Tibial nerve (tissue), 4 donors: ENCODE measurements at regions not wholly inside any gene's neighbourhood (a gene's known extent, or its start where the extent isn't known, plus 50 kb on each side); places are given as distances from the start of the nearest gene placed in this dataset.

Source experiments
- DNase-seq, 2 donors: peaks; one replicate each; pipeline ENCODE4 v3.0.0-alpha.2; 2019; ENCODE audit warnings: low spot score in 2 of 2
- H3K27ac ChIP-seq, 4 donors: fragments of 200-600 bp; sonication (generic) in 3 of 4; one replicate each; pipeline ENCODE4 v1.5.1; 2017 to 2019; ENCODE audit warnings: mild to moderate bottlenecking in 1 of 4
- H3K27me3 ChIP-seq, 2 donors: fragments of 200-600 bp; sonication (generic) in 1 of 2; one replicate each; pipeline versions ENCODE4 v1.5.1 to v1.6.0; 2017 to 2019
- H3K36me3 ChIP-seq, 3 donors: fragments of 200-600 bp; sonication (generic); one replicate each; pipeline ENCODE4 v1.5.1; 2018 to 2019
- H3K4me1 ChIP-seq, 4 donors: fragments of 200-600 bp; sonication (generic) in 3 of 4; one replicate each; pipeline ENCODE4 v1.5.1; 2017 to 2019
- H3K4me3 ChIP-seq, 4 donors: fragments of 200-600 bp; sonication (generic) in 3 of 4; one replicate each; pipeline ENCODE4 v1.5.1; 2017 to 2019; ENCODE audit warnings: mild to moderate bottlenecking in 1 of 4, moderate library complexity in 1 of 4
- H3K9me3 ChIP-seq, 4 donors: fragments of 200-600 bp; sonication (generic) in 3 of 4; one replicate each; pipeline ENCODE4 v1.5.1; 2017 to 2019
- EP300 ChIP-seq, 2 donors: sonication (generic); formaldehyde crosslinking; IDR thresholded peaks; one replicate each; pipeline ENCODE4 v1.6.1; 2017; ENCODE audit warnings: antibody characterized with exemption in 2 of 2, mild to moderate bottlenecking in 1 of 2
- POLR2A ChIP-seq, 2 donors: fragments of 450-650 bp; IDR thresholded peaks; one replicate each; pipeline ENCODE4 v1.6.1; 2017; ENCODE audit warnings: antibody characterized with exemption in 2 of 2, mild to moderate bottlenecking in 2 of 2, moderate library complexity in 2 of 2
- WGBS, 2 donors: methylation state at CpG; one replicate each; pipeline ENCODE4 v1.1.5; 2018; 5-methylcytosine and 5-hydroxymethylcytosine counted together
- TF ChIP-seq, protein P1 (sequence below), 5 experiments: fragments of 200-600 bp in 3 of 5; fragments of 450-650 bp in 2 of 5; sonication (generic) in 3 of 5; IDR thresholded peaks; one replicate each; pipeline ENCODE4 v1.5.1; 2016 to 2019; ENCODE audit warnings: antibody characterized with exemption in 5 of 5, mild to moderate bottlenecking in 3 of 5, moderate library complexity in 2 of 5

DNA sequence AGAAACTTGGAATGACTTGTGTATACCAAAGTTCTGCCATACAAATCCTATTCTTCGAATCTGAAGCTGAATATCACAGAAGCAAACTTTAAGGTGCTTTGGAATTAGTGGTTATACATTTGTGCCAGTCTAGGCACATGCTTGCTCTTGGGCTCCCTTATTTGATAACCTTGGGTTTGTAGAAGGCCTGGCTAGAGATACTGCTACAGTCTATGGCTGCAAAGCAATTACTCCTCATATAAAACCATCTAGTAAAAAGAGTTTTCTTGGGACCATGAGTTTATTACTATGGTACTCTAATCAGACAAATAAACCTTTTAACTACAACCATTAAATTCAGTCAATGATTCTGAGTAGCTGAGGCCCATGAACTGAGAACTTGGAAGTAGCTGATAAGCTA is 92.5 kb upstream of the SLC13A1 start:
- 73 to 93% methylated on average over 1 of the region's 1 CpG for WGBS, 2 donors

DNA sequence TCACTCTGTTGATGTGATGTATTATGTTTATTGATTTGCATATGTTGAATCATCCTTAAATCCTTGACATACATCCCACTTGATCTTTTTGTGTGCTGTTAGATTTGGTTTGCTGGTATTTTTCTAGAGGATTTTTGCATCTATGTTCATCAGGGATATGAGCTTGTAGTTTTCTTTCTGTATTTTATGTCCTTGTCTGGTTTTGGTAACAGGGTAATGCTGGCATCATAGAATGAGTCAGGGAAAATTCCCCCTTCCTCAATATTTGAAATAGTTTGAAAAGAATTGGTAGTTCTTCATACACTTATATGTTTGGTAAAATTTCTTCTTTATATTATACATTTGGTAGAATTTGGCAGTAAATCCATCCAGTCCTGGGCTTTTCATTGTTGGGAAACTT is 89.4 kb upstream of the SLC13A1 start:
- DNase-seq: no peak

More for the DNA sequence above, 92.5 kb upstream of the SLC13A1 start:
- no peak overlapping the region for H3K27ac ChIP-seq
- H3K4me1 ChIP-seq: no peaks in the 10 kb centered on the region
- DNase-seq: no peak
- TF ChIP-seq, protein P1, sequence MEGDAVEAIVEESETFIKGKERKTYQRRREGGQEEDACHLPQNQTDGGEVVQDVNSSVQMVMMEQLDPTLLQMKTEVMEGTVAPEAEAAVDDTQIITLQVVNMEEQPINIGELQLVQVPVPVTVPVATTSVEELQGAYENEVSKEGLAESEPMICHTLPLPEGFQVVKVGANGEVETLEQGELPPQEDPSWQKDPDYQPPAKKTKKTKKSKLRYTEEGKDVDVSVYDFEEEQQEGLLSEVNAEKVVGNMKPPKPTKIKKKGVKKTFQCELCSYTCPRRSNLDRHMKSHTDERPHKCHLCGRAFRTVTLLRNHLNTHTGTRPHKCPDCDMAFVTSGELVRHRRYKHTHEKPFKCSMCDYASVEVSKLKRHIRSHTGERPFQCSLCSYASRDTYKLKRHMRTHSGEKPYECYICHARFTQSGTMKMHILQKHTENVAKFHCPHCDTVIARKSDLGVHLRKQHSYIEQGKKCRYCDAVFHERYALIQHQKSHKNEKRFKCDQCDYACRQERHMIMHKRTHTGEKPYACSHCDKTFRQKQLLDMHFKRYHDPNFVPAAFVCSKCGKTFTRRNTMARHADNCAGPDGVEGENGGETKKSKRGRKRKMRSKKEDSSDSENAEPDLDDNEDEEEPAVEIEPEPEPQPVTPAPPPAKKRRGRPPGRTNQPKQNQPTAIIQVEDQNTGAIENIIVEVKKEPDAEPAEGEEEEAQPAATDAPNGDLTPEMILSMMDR (IDR thresholded peaks at IDR 0.05): no peak
- TF ChIP-seq EP300 (IDR thresholded peaks at IDR 0.05): no peak
- no peak for TF ChIP-seq POLR2A (IDR thresholded peaks at IDR 0.05)
- H3K27me3 ChIP-seq: no peaks in the 10 kb centered on the region
- H3K9me3 ChIP-seq: peaks cover 0 to 7% (median 0%) of the 10 kb centered on the region in 4 donors
- no peaks in the 10 kb centered on the region for H3K36me3 ChIP-seq
- H3K4me3 ChIP-seq: no peak overlapping the region

DNA sequence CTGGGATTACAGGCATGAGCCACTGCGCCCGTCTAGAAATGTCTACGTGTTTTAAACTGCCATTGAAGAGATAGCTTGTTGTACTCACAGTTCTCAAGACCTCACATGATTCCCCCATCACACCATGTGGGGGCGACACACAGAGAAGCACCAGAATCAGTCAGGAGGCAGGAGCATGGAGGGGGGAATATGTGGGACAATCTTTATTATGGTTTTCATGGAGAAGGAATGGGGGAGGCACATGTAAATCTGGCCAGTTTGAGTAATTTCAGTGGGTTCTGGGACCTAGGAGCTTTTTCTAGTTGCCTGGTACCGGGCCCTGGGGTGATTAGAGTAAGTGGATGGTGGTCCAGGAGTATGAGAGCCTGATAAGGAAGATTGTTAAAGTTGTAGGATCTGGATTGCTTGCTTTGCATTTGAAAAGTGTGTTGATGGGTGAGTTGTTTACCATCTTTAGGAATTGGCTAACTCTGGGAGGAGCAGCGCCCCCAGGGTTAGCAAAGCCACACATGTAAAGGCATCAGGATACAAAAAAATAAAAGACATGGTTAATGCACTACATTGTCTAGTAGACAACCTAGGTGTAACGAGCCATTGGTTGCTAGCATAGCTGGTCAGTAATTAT is 85.4 kb upstream of the SLC13A1 start:
- Histone ChIP-seq H3K36me3 (no peaks in the 10 kb centered on the region), H3K27me3 (no peaks in the 10 kb centered on the region), H3K9me3 (peaks cover 0 to 7% (median 0%) of the 10 kb centered on the region in 4 donors), H3K4me3 (no peak overlapping the region), H3K27ac (no peak overlapping the region), H3K4me1 (no peaks in the 10 kb centered on the region)
- no peak for DNase-seq
- 58 to 61% methylated on average over 7 of the region's 7 CpGs for WGBS, 2 donors
- TF ChIP-seq POLR2A (IDR thresholded peaks at IDR 0.05) (no peak), EP300 (IDR thresholded peaks at IDR 0.05) (no peak)
- TF ChIP-seq, protein P1 (IDR thresholded peaks at IDR 0.05): no peak

More for the DNA sequence above, 89.4 kb upstream of the SLC13A1 start:
- H3K4me1 ChIP-seq: no peaks in the 10 kb centered on the region
- H3K27me3 ChIP-seq: no peaks in the 10 kb centered on the region
- TF ChIP-seq, protein P1 (IDR thresholded peaks at IDR 0.05): no peak
- TF ChIP-seq POLR2A (IDR thresholded peaks at IDR 0.05) (no peak), EP300 (IDR thresholded peaks at IDR 0.05) (no peak)
- H3K36me3 ChIP-seq: no peaks in the 10 kb centered on the region
- no peak overlapping the region for H3K4me3 ChIP-seq
- H3K9me3 ChIP-seq: peaks cover 0 to 7% (median 0%) of the 10 kb centered on the region in 4 donors
- no peak overlapping the region for H3K27ac ChIP-seq

DNA sequence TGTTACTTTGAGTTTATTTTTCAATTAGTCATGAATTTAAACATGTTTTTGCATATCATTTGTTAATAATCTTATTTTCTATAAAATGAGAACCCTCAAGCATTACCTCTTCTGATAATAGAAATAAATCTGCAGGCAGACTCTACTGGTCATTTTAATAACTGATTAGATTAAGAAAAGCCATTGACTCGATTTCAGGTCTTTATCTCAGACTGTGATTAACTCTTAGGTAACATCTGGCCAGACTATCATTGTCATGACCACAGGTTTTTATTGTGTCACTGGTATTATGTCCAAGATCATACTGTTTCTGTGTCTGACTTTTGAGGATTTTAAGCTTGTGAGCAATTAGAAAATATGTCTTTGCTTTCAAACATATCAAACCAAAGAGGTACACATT is 83.6 kb upstream of the SLC13A1 start:
- H3K9me3 ChIP-seq: peaks cover 0 to 7% (median 0%) of the 10 kb centered on the region in 4 donors
- no peaks in the 10 kb centered on the region for H3K4me1 ChIP-seq
- 43 to 56% methylated on average over 1 of the region's 1 CpG for WGBS, 2 donors
- H3K4me3 ChIP-seq: no peak overlapping the region
- no peaks in the 10 kb centered on the region for H3K27me3 ChIP-seq
- H3K27ac ChIP-seq: no peak overlapping the region
- TF ChIP-seq, protein P1 (IDR thresholded peaks at IDR 0.05): no peak
- TF ChIP-seq EP300 (IDR thresholded peaks at IDR 0.05): no peak
- no peak for TF ChIP-seq POLR2A (IDR thresholded peaks at IDR 0.05)
- DNase-seq: no peak
- H3K36me3 ChIP-seq: no peaks in the 10 kb centered on the region

DNA sequence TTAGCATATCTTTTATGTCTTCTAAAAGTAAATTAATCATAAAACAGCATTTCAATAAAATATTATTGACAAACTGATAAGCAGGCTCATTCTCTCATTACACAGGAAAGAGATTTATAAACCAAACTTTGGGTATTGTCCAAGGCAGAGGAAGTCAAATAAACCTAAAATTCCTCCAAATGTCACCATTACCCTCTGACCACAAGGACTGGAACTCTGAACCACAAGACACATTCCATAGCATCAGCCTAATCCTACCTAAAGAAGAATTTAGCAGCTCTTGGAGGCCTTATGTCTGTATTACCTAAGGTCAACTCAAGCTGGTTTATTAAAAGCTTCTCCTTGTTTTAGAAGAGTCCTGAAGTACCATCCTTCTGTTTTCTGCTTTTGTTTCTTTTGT is 82.4 kb upstream of the SLC13A1 start:
- TF ChIP-seq EP300 (IDR thresholded peaks at IDR 0.05): no peak
- TF ChIP-seq, protein P1 (IDR thresholded peaks at IDR 0.05): no peak
- no peak for TF ChIP-seq POLR2A (IDR thresholded peaks at IDR 0.05)
- H3K27ac ChIP-seq: no peak overlapping the region
- no peaks in the 10 kb centered on the region for H3K4me1 ChIP-seq
- no peaks in the 10 kb centered on the region for H3K27me3 ChIP-seq
- DNase-seq: no peak
- no peaks in the 10 kb centered on the region for H3K36me3 ChIP-seq
- H3K4me3 ChIP-seq: no peak overlapping the region
- H3K9me3 ChIP-seq: no peaks in the 10 kb centered on the region
